ENCODE measurements at regions not wholly inside any gene's neighbourhood (a gene's known extent, or its start where the extent isn't known, plus 50 kb on each side); places are given as distances from the start of the nearest gene placed in this dataset.
"Not testable (repeated sequence)": the region's sequence is repeated elsewhere in the genome, so short reads cannot be mapped to it uniquely, and the experiment has no call there.

DNA sequence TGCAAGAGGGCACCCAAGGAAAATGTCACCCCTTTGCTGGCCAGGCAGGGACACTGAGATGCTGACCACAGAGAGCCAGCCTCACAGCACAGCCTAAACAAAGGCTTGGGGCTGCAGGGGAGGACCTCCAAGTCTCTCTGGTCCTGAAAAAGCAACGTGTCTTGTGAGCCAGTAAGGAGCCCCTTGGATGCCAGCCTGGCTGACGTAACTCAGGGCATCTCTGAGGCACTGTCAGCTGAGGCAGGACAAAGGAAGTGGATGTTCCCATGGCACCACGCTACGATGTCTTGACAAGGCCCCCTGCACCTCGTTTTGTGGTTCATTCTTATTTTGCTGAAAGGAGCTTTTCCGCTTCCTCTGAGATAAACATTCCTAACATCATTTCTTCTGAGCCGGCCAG is 160.7 kb downstream of the OR4M2 start:
- DNase-seq (ENCODE audit: low read depth) = no peak
- TF ChIP-seq MYC (IDR thresholded peaks at IDR 0.05; ENCODE audit: low read depth, low read length) (no peak), POLR2A (IDR thresholded peaks at IDR 0.05; ENCODE audit: extremely low read depth, insufficient read length) (no peak)
- TF ChIP-seq, protein P1, sequence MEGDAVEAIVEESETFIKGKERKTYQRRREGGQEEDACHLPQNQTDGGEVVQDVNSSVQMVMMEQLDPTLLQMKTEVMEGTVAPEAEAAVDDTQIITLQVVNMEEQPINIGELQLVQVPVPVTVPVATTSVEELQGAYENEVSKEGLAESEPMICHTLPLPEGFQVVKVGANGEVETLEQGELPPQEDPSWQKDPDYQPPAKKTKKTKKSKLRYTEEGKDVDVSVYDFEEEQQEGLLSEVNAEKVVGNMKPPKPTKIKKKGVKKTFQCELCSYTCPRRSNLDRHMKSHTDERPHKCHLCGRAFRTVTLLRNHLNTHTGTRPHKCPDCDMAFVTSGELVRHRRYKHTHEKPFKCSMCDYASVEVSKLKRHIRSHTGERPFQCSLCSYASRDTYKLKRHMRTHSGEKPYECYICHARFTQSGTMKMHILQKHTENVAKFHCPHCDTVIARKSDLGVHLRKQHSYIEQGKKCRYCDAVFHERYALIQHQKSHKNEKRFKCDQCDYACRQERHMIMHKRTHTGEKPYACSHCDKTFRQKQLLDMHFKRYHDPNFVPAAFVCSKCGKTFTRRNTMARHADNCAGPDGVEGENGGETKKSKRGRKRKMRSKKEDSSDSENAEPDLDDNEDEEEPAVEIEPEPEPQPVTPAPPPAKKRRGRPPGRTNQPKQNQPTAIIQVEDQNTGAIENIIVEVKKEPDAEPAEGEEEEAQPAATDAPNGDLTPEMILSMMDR (IDR thresholded peaks at IDR 0.05; ENCODE audit: low read depth, low read length) = no peak
- TF ChIP-seq, protein P2, sequence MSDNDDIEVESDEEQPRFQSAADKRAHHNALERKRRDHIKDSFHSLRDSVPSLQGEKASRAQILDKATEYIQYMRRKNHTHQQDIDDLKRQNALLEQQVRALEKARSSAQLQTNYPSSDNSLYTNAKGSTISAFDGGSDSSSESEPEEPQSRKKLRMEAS (IDR thresholded peaks at IDR 0.05; ENCODE audit: low read depth, low read length) = no peak
- H3K4me3 ChIP-seq (ENCODE audit: low read depth, low read length) = no peak overlapping the region

DNA sequence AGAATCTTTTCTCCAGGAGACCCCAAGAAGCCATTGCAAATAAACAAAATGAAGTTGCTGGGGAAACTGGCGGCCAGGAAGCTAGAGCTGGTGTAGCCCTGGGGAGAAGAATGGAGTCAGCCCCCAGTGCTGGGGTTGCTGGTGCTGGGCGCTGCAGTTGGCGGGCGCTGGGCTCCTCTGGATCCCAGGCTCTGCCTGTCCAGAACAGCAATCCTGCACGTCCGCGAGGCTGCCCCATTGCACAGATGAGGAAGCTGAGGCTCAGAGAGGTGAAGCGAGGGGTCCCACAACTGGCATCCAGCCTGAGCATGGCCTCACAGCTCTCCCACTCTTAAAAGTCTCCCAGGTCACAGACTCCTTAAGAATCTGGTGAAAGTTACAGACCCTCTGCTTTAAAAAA is 161.1 kb downstream of the OR4M2 start:
- TF ChIP-seq, protein P2 (IDR thresholded peaks at IDR 0.05; ENCODE audit: low read depth, low read length) = no peak
- TF ChIP-seq POLR2A (IDR thresholded peaks at IDR 0.05; ENCODE audit: extremely low read depth, insufficient read length) (no peak), MYC (IDR thresholded peaks at IDR 0.05; ENCODE audit: low read depth, low read length) (no peak)
- DNase-seq (ENCODE audit: low read depth) = no peak
- no peak overlapping the region for H3K4me3 ChIP-seq (ENCODE audit: low read depth, low read length)

DNA sequence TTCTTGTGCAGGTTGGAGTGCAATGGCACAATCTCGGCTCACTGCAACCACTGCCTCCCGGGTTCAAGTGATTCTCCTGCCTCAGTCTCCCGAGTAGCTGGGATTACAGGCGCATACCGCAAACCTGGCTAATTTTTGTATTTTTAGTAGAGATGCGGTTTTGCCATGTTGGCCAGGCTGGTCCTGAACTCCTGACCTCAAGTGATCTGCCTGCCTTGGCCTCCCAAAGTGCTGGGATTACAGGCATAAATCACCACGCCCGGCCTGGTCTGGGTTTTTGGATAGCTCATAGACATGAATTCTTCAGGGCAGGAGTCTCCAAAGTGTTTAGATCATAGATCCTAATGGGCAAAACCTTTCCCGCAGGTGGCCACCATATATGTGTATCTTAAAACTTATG is 162.0 kb downstream of the OR4M2 start:
- DNase-seq (ENCODE audit: low read depth); H3K4me3 ChIP-seq (ENCODE audit: low read depth, low read length): not testable (repeated sequence)

DNA sequence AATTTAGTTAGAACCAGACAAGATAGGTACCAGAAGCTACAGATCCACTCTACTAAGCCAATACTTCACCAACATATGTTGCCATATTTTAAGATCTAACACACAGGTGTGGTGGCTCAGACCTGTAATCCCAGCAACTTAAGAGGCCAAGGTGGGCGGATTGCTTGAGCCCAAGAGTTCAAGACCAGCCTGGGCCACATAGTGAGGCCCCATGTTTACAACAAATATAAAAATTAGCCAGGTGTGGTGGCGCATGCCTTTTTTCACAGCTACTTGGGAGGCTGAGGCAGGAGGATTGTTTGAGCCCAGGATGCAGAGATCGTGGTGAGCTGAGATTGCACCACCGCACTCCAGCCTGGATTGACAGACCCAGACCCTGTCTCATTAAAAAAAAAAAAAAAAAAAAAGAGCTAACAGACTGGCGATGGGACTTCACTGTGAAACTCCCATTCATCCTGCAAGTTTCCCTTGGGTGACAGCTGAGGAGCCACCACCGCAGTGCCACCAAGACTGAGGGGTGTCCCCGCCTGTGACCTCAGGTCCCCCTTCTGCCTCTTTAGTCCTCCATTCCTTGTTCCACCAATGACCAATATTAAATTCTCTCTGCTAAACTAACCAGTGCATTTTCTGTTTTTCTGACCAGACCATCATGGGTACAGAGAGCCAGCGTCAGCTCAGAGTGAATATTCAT is 163.3 kb downstream of the OR4M2 start:
- H3K4me3 ChIP-seq (ENCODE audit: low read depth, low read length) = no peak overlapping the region
- DNase-seq (ENCODE audit: low read depth) = no peak
- TF ChIP-seq, protein P1 (IDR thresholded peaks at IDR 0.05; ENCODE audit: low read depth, low read length) = no peak
- TF ChIP-seq, protein P2 (IDR thresholded peaks at IDR 0.05; ENCODE audit: low read depth, low read length) = no peak
- TF ChIP-seq POLR2A (IDR thresholded peaks at IDR 0.05; ENCODE audit: extremely low read depth, insufficient read length) (no peak), MYC (IDR thresholded peaks at IDR 0.05; ENCODE audit: low read depth, low read length) (no peak)

DNA sequence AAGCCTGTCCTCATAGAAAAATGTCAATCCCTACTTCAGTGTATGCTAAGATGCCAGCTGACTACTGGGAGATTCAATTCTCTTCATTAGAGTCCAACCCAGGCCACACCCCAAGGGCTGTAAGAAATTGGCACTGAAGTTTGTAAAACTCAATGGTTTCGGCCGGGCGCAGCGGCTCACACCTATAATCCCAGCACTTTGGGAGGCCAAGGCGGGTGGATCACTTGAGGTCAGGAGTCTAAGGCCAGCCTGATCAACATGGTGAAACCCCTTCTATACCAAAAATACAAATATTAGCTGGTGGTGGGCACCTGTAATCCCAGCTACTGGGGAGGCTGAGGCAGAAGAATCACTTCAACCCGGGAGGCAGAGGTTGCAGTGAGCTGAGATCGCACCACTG is 169.2 kb downstream of the OR4M2 start:
- H3K4me3 ChIP-seq (ENCODE audit: low read depth, low read length); DNase-seq (ENCODE audit: low read depth): not testable (repeated sequence)

DNA sequence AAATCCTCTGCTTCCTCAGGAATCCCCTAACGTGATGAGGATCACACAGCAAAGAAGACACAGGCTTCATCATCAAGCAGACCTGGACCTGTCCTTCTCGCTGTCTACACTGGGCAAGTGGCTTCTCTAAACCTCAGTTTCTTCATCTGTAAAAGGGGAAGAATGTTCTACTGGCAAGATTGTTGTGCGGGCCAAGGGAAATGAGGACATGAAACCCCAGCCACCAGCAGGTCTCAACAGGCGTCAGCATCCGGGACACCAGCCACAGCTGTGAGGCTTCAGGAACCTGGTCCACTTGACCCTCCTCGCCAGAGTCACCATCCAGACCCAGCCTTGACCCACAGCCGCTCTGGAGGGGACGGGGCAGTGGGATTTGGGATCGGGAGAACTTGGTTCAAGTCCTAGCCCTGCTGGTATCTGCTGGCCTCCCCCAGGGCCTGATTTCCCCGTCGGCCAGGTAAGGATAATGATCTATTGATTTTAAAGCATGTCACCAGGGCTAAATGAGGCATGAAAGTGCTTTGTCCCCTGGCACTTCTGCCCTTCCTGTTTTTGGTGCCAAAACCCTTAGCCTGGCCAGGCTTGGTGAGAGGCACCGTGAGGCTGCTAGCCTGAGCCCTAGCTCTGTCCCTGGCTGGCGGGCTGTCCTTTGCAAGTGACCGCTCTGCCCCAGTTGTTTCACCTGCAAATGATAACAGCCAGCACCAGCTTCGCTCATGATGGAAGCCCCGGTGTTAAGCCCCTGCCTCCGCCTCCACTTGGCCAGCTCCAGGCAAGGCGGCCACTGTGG is 170.4 kb downstream of the OR4M2 start:
- DNase-seq (ENCODE audit: low read depth); H3K4me3 ChIP-seq (ENCODE audit: low read depth, low read length): not testable (repeated sequence)

DNA sequence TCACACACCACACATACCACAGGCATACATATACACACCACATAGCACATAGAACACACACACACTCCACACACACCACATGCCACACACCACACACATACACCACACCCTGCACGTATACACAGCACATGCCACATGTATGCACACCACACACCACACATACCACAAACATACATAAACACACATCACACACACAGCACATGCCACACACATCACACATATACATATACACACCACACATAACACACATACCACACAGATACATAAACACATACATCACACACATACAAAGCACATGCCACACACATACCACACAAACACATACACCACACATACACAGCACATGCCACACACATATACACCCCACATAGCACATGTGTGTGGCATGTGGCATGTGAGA is 171.1 kb downstream of the OR4M2 start:
- TF ChIP-seq, protein P1 (IDR thresholded peaks at IDR 0.05; ENCODE audit: low read depth, low read length) = no peak
- no peak for TF ChIP-seq POLR2A (IDR thresholded peaks at IDR 0.05; ENCODE audit: extremely low read depth, insufficient read length)
- TF ChIP-seq, protein P2 (IDR thresholded peaks at IDR 0.05; ENCODE audit: low read depth, low read length) = no peak
- no peak for TF ChIP-seq MYC (IDR thresholded peaks at IDR 0.05; ENCODE audit: low read depth, low read length)
- no peak for DNase-seq (ENCODE audit: low read depth)
- H3K4me3 ChIP-seq (ENCODE audit: low read depth, low read length) = no peak overlapping the region

DNA sequence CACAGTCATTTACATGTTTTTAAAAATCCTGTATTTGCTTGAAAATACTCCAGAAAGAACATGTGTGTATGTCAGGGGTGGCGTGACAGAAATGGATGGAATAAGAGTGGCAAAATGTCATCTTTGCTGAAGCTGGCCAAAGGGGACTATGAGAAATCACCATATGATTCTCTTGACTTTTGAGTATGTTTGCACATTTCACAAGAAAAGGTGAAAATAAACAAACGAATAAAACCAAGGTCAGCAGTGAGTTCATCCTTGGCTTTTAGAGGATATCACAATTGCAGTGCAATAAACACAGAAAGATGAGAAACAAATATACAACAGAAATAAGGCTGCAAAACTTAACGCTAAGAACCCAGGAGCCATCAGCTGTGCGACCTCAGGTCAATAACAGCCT is 171.7 kb downstream of the OR4M2 start:
- DNase-seq (ENCODE audit: low read depth); H3K4me3 ChIP-seq (ENCODE audit: low read depth, low read length): not testable (repeated sequence)

DNA sequence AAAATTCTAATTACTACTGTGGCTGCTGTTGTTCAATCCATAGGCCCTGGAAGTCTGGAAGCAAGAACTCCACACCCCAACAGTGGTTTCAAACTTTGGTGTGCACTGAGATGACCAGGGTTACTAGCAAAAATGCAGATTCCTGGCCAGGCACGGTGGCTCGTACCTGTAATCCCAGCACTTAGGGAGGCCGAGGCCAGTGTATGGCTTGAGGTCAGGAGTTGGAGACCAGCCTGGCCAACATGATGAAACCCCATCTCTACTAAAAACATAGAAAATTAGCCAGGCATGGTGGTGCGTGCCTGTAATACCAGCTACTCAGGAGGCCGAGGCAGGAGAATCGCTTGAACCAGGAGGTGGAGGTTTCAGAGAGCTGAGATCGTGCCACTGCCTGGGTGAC is 172.2 kb downstream of the OR4M2 start:
- not testable (repeated sequence) for H3K4me3 ChIP-seq (ENCODE audit: low read depth, low read length); DNase-seq (ENCODE audit: low read depth)

DNA sequence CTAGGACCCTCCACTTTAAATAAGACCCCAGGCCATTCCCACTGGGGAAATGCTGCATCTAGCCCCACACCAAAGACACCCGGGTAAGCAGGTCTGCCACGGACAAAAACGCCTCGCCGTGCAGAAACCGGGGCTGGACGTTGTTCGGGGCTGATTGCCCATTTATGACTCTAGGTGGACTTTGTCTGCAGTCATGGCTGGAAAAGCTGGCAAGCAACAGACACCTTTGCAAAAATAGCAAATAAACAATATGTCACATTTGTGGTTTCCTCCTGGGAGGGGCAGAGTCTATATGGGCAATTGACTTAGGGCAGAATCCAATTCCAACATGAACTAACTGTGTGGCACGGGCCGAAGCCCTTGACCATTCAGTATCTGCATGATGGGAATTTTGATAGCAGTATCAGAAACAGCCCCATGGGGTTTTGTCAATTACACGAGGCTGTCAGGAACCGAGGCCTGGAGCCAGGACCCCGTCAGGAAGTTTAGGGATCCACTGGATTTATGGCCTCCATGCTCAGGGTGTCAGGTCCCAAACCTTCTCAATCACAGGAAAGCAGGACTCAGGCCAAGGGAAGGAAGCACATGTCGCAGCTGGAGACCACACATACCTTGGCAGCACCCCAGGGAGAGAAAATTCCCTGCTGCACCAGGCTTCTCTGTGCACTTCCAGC is 172.8 kb downstream of the OR4M2 start:
- H3K4me3 ChIP-seq (ENCODE audit: low read depth, low read length); DNase-seq (ENCODE audit: low read depth): not testable (repeated sequence)
